Activated naive CD8-positive, alpha-beta T cell treated with anti-CD3 and anti-CD28 coated beads for 36 hours (primary cell): ENCODE measurements at regions not wholly inside any gene's neighbourhood (a gene's known extent, or its start where the extent isn't known, plus 50 kb on each side); places are given as distances from the start of the nearest gene placed in this dataset.

ENCODE experiments used
- DNase-seq: peaks from one replicate; pipeline ENCODE4 v3.0.0; 2021
- H3K27ac Mint-ChIP-seq: one replicate; pipeline ENCODE4 v1.8.0; 2022; ENCODE audit warnings: mild to moderate bottlenecking, moderate library complexity, mixed read lengths
- H3K27me3 Mint-ChIP-seq: one replicate; pipeline ENCODE4 v1.8.0; 2022; ENCODE audit warnings: mild to moderate bottlenecking, mixed read lengths
- H3K36me3 Mint-ChIP-seq: one replicate; pipeline ENCODE4 v1.8.0; 2021; ENCODE audit warnings: mild to moderate bottlenecking, mixed read lengths
- H3K4me1 Mint-ChIP-seq: one replicate; pipeline ENCODE4 v1.8.0; 2021; ENCODE audit warnings: mixed read lengths
- H3K4me3 Mint-ChIP-seq: one replicate; pipeline ENCODE4 v1.8.0; 2022; ENCODE audit warnings: mild to moderate bottlenecking, moderate library complexity, mixed read lengths
- H3K9me3 Mint-ChIP-seq: one replicate; pipeline ENCODE4 v1.8.0; 2022; ENCODE audit warnings: mixed read lengths

DNA sequence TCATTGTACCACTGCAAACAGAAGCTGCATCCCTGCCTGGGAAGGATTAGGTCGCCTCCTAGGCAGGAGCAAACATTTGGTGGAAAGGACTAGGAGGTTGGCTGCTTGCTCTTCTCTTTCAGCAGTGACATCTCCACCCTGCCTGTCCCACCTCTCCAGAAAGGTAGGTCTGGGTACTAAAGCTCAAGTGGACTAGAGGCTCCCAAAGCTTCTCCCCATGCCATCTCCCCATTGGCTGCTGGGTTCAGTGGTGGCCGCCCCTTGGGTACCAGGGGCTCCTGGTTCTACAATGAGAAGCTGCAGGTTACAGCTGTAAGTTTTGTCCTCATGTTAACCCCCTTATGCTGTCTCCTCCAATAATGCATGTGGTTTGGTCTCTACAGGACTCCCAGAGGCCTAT, 180.7 kb upstream of the MKI67 start:
- H3K4me1 Mint-ChIP-seq = no peaks in the 10 kb centered on the region
- DNase-seq = no peak
- H3K36me3 Mint-ChIP-seq = no peaks in the 10 kb centered on the region
- no peak overlapping the region for H3K27ac Mint-ChIP-seq
- H3K27me3 Mint-ChIP-seq = no peaks in the 10 kb centered on the region
- H3K9me3 Mint-ChIP-seq = no peaks in the 10 kb centered on the region
- no peak overlapping the region for H3K4me3 Mint-ChIP-seq

DNA sequence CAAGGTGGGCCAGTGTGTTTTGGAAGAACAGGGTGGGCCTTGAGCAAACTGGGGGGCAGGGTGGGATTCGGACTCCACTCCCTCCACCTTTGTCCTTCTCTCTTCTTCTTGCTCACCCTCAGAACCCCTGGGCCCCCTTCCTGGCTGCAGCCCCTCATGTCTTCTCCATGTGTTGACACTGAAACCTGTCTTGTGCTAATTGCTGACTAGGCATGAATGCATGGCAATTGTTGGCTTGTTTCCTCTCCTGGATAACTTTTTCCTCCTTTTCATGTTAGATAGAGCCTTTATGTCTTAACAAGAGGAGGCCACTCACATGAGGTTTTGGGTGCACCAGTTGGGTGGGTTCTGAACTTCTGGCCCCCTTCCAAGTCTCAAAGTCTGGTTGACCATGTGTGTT, 181.6 kb upstream of the MKI67 start:
- no peaks in the 10 kb centered on the region for H3K36me3 Mint-ChIP-seq
- no peaks in the 10 kb centered on the region for H3K9me3 Mint-ChIP-seq
- no peaks in the 10 kb centered on the region for H3K27me3 Mint-ChIP-seq
- H3K4me1 Mint-ChIP-seq = no peaks in the 10 kb centered on the region
- no peak overlapping the region for H3K27ac Mint-ChIP-seq
- DNase-seq = no peak
- H3K4me3 Mint-ChIP-seq = no peak overlapping the region

DNA sequence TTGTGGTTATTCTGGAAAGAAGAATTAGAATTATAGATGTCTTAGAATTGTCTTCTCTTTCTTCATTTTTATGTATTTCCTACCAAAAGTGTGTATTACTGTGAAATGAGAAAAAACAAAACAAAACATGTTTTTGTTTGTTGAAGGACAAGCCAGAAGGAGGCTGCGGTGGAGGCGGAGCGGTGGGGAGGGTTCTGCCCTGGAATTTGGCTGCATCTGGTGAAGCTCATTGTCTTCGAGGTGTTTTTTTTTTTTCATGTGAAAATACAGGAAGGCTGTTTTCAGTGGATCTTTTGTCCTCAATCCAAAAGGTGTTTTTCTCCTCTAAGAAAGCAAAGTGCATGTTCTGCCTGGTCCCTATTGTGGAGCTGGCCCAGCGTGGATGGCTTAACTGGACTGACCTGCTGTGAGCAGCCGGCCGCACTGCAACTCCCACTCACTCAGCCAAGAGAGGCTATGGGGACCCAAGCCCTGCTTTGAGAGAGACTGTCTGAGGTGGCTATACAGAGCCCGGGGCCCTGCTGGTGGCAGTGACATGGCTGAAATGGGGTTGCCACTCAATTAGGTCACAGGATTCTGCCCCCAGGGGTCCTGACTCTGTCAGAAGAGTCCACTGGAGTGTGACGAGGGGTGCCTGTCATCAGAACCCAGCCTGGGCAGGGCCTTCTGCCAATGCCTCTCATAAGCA, 184.9 kb upstream of the MKI67 start:
- H3K27me3 Mint-ChIP-seq = no peaks in the 10 kb centered on the region
- no peak overlapping the region for H3K4me3 Mint-ChIP-seq
- H3K9me3 Mint-ChIP-seq = no peaks in the 10 kb centered on the region
- no peak overlapping the region for H3K27ac Mint-ChIP-seq
- H3K4me1 Mint-ChIP-seq = no peaks in the 10 kb centered on the region
- no peak for DNase-seq
- no peaks in the 10 kb centered on the region for H3K36me3 Mint-ChIP-seq

DNA sequence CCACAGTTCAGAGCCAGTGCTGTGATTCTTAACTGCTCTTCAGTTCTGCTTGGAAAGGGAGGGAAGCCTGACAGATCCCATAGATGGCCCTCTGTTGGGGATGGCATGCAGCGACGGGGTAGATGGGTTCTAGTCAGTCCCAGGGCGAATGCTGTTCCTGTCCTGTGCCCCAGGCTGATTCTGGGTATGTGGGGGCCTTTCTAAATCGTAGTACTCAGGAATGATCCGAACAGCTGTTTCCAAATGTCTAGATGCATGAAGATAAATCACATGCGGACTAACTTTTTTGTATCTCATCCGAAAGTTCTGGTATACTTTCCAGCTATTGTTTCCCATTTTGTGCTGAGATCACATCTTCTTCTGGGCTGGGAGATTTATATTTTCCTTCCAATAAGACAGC, 186.0 kb upstream of the MKI67 start:
- no peak overlapping the region for H3K4me3 Mint-ChIP-seq
- H3K27me3 Mint-ChIP-seq = no peaks in the 10 kb centered on the region
- H3K9me3 Mint-ChIP-seq = no peaks in the 10 kb centered on the region
- H3K36me3 Mint-ChIP-seq = no peaks in the 10 kb centered on the region
- no peaks in the 10 kb centered on the region for H3K4me1 Mint-ChIP-seq
- DNase-seq = no peak
- H3K27ac Mint-ChIP-seq = no peak overlapping the region

DNA sequence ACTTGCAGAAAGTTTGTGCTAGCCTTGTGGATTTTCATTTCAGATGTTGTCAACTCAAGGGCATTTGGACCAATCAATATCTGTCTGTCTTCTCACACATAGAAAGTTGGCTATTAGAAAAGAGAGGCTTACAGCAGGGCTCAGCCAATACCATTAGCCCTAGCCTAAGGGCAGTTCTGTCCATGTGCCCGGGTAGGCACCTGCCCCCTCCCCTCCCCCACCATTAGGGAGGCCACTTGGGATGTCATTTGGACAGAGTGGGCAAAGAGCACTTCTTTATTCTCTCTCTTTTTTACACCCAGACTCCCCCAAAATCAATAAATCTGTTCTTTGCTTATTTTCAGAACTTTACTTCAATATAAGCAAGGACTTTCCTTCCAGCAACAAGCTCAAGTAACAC, 188.5 kb upstream of the MKI67 start:
- Mint-ChIP-seq H3K9me3 (no peaks in the 10 kb centered on the region), H3K36me3 (no peaks in the 10 kb centered on the region), H3K27ac (no peak overlapping the region), H3K4me3 (no peak overlapping the region), H3K4me1 (no peaks in the 10 kb centered on the region), H3K27me3 (no peaks in the 10 kb centered on the region)
- no peak for DNase-seq

DNA sequence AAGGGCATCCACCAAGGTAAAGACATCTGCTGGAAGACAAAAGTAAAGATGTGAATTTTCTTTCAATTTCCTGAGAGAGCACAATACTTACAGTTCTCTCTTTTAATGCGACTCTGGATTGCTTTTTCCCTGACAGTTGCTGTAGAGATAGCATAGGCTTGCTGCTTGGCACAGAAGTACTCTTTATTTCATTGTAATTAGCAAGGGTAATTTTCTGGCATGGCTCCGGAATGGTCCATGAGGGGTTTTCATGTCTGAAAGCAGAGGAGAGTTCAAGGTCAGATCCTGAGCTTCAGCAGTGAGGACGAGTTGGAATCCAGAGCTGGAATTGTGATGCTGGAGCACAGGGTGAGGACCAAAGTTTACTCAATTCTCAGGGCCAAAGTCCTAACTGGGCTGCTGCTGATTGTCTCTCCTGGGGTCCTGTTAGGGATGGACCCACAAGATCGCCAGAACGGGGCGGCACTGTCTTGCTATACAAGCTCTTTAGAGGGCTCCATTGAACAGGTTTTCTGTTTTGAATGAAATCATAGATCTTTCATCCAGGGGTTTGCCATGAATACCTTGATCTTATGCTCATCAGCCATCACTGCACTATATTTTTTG, 190.0 kb upstream of the MKI67 start:
- Mint-ChIP-seq H3K27ac (no peak overlapping the region), H3K4me3 (no peak overlapping the region), H3K9me3 (no peaks in the 10 kb centered on the region), H3K36me3 (no peaks in the 10 kb centered on the region), H3K4me1 (no peaks in the 10 kb centered on the region), H3K27me3 (no peaks in the 10 kb centered on the region)
- no peak for DNase-seq

DNA sequence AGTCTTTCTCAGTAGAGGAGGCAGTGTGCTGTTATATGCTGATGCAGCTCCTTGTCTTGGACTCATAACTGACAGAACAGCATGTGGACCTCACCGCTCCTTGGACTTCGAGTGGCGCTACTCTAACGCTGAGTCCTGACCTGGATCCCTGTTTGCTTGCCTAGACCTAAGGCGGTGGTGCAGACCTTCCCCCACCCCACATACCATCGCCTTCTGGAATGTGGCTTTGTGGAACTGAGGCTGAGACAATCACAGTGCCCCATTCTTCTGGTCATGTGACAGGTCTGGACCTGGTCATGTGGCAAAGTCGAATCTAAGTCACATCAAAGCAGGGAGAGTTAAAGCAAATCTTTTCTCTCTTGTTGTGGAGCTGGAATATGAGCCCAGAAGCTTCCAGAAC, 190.7 kb upstream of the MKI67 start:
- H3K4me3 Mint-ChIP-seq = no peak overlapping the region
- no peaks in the 10 kb centered on the region for H3K4me1 Mint-ChIP-seq
- DNase-seq = no peak
- no peaks in the 10 kb centered on the region for H3K36me3 Mint-ChIP-seq
- H3K27ac Mint-ChIP-seq = no peak overlapping the region
- H3K27me3 Mint-ChIP-seq = no peaks in the 10 kb centered on the region
- H3K9me3 Mint-ChIP-seq = no peaks in the 10 kb centered on the region

DNA sequence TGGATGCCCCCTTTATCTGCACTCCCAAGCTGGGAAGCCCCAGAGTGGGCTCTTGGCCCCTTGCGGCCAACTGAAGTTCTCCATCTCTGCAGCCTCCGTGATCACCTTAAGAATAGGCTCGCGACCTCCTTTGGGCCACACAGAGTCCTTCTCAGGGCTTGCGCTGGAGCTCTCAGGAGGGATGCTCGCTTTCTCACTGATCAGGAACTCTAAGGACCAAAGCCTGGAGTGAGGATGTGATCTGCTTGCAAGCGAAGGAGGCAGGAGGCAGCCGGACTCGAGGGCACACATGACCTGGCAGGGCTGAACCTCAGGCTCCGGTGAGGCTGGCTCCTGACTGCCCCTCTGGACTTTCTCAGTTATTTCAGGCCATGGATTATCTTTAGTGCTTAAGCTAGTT, 192.1 kb upstream of the MKI67 start:
- Mint-ChIP-seq H3K36me3 (no peaks in the 10 kb centered on the region), H3K4me3 (no peak overlapping the region), H3K9me3 (no peaks in the 10 kb centered on the region), H3K4me1 (no peaks in the 10 kb centered on the region), H3K27ac (no peak overlapping the region), H3K27me3 (no peaks in the 10 kb centered on the region)
- no peak for DNase-seq

DNA sequence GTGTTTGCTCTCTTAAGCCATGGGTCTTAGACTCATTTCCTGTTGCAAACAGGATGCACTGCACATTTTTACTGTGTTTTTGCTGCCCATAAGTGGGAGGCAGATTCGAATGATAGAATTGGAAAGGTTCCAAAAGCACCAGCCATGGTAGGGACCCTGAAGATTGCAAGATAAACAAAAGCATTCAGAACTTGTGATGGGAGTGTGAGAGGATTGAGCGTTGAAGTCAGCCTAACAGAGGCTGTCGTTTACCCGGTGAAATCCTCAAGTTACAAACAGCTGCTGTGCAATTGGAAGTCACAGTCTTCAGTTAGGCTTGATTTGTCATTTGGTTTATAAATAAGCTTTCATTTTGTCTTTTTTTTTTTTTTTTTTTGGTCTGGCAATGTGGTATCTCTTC, 192.7 kb upstream of the MKI67 start:
- Mint-ChIP-seq H3K9me3 (no peaks in the 10 kb centered on the region), H3K27ac (no peak overlapping the region), H3K27me3 (no peaks in the 10 kb centered on the region), H3K4me3 (no peak overlapping the region), H3K4me1 (no peaks in the 10 kb centered on the region), H3K36me3 (no peaks in the 10 kb centered on the region)
- no peak for DNase-seq

DNA sequence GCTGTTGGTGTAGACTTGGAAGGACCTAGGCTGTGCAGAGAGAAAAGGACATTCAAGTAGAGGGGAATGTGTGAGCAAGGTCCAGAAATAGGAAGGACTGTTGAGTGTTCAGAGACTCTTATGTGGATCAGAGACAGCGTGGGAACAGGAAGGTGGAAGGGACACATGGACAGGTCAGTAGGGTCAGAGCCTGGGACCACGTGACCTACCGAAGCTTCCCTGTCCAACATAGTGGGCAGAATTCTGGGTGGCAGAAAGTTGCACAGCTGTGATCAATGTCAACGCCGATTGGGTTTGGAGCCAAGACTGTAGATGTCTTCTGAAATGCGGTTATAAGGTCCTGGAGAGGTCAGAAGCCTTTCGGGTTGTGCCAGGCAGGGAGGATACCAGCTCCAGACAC, 195.9 kb upstream of the MKI67 start:
- Mint-ChIP-seq H3K27me3 (no peaks in the 10 kb centered on the region), H3K36me3 (no peaks in the 10 kb centered on the region), H3K27ac (no peak overlapping the region), H3K9me3 (no peaks in the 10 kb centered on the region), H3K4me1 (no peaks in the 10 kb centered on the region), H3K4me3 (no peak overlapping the region)
- DNase-seq = no peak

DNA sequence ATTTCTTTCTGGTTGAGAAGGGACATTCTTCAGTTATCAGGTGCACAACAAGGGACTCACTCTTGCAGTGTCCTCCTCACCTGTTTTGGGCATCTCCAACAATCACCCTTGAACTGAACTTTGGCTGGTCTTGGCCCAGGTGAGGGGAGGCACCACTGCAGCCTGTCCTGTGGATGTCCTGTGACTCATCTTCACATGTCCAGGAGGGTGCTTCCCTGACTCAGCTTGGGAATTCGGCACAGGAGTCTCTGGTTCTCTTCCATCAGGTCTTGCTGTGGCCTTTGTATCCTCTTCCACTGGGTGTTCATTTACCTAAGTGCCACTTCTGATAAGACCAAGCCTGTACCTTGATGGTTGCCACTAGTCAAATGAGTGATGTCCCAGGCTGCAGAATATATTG, 196.7 kb upstream of the MKI67 start:
- no peak for DNase-seq
- no peak overlapping the region for H3K4me3 Mint-ChIP-seq
- H3K9me3 Mint-ChIP-seq = no peaks in the 10 kb centered on the region
- no peaks in the 10 kb centered on the region for H3K4me1 Mint-ChIP-seq
- no peaks in the 10 kb centered on the region for H3K36me3 Mint-ChIP-seq
- H3K27me3 Mint-ChIP-seq = no peaks in the 10 kb centered on the region
- no peak overlapping the region for H3K27ac Mint-ChIP-seq

DNA sequence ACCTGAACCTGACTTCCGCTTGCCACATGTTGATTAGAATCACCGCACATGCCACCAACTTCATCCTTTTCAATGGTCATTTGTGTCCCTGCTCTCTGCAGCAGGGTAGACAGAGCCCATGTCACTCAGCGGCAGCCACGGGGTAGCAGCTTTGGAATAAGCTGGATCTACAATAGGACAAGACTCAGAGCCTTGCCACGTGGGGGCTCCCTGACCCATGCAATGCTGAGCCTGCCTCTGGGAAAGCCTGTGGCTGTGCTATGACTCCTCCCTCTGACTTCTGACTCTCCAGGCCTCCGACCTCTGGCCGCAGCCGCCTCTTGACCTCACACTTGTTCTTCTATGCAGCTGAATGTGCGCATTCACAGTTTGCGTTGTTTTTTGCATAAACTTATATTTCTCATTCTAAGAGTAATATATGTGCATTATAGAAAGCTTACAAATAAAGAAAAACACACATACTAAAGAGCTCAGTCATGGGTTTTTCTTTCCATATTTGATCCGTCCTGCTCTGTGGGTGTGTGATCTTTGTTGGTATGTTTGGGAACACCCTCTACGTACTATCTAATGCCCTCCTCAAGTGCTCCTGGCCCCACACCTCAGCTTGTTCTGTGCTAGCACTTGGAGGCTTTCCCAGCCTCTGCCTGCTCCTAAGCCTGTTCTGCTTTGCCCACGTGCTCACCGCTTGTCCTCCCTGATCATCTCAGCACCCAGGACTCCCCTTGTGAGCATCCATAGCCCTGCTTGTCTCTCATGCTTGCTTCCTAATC, 198.0 kb upstream of the MKI67 start:
- Mint-ChIP-seq H3K4me1 (no peaks in the 10 kb centered on the region), H3K27ac (no peak overlapping the region), H3K9me3 (no peaks in the 10 kb centered on the region), H3K27me3 (no peaks in the 10 kb centered on the region), H3K4me3 (no peak overlapping the region), H3K36me3 (no peaks in the 10 kb centered on the region)
- no peak for DNase-seq

DNA sequence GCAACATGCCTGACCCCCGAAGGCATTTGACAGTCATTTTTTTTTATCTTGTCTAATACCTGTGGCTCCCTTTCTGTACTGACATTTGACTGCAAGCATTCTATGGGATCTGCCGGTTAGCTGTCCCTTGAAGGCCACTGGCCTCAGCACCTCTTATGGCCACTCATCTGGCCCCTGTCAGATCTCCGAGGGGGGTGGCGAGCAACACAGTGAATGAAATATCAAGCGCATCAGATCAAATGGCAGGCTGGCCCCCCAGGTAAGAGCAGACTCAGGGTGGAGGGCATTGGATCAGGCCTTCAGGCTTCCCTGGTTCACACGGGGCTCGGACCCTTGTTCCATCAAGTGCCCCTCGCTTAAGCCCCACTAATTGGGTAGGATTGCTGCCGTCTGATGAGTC, 199.6 kb upstream of the MKI67 start:
- H3K9me3 Mint-ChIP-seq = no peaks in the 10 kb centered on the region
- H3K27me3 Mint-ChIP-seq = no peaks in the 10 kb centered on the region
- DNase-seq = no peak
- no peak overlapping the region for H3K27ac Mint-ChIP-seq
- H3K36me3 Mint-ChIP-seq = no peaks in the 10 kb centered on the region
- H3K4me1 Mint-ChIP-seq = no peaks in the 10 kb centered on the region
- no peak overlapping the region for H3K4me3 Mint-ChIP-seq

DNA sequence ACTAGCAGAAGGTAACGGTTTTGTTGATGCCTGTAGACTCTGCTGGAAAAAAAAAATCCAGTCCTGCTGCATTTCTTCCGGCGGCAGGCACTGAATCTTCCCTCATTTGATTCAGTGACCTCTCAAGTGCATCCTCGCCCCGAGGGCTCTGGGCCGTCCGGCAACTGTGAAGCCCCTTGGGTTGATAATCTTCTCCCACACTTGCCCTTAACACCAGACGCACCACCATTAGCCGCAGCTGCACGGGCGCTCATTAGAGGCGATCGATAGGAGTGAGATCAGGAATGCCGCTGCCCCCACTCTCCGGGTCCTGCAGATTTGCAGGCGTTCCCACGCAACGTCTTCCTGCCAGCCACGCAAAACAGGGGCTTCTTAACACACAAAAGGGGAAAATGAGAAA, 200.0 kb upstream of the MKI67 start:
- Mint-ChIP-seq H3K27ac (no peak overlapping the region), H3K36me3 (no peaks in the 10 kb centered on the region), H3K4me1 (no peaks in the 10 kb centered on the region), H3K4me3 (no peak overlapping the region), H3K27me3 (no peaks in the 10 kb centered on the region), H3K9me3 (no peaks in the 10 kb centered on the region)
- no peak for DNase-seq

DNA sequence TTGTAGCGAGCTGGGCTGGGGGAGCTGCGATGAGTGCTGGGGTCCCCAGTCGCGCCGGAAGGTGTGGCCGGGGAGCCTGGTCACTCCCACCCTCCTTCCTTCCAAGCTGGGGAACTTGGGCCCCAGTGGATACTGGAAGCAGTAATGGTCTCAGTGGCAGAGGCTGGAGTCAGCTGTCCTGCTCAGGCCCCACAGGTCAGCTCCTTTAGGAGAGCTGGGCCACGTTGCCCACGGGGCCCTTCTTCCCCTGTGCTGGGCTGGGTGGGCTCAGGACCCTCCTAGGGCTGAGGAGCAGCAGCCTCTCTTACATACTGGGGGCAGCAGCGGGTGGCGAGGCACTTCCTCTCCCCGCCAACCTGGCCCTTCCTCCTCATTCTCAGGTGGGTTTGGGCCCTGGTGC, 200.6 kb upstream of the MKI67 start:
- no peaks in the 10 kb centered on the region for H3K4me1 Mint-ChIP-seq

DNA sequence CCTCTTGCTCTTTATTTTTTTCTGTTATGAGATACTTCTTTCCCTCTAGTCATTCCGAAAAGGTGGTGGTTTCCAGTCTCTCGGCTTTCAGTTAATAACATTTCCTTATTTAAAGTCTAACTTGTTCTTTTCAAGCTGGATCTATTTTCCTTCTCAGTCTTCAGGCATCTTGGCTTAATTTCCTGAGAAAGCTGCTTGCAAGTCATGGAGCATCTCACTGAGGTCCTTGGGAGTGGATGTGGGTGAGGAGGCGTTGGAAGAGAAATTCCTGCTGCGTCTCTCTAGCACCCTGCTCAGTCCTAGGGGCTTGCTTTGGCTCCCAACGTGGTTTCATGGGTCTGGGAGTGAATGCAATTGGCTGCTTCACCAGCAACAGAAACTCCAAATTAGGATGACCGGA, 210.2 kb upstream of the MKI67 start:
- H3K4me3 Mint-ChIP-seq = no peak overlapping the region

More for the DNA sequence above, 200.6 kb upstream of the MKI67 start:
- H3K9me3 Mint-ChIP-seq = no peaks in the 10 kb centered on the region
- H3K36me3 Mint-ChIP-seq = no peaks in the 10 kb centered on the region
- no peak overlapping the region for H3K4me3 Mint-ChIP-seq
- DNase-seq = no peak
- H3K27ac Mint-ChIP-seq = no peak overlapping the region
- H3K27me3 Mint-ChIP-seq = no peaks in the 10 kb centered on the region

More for the DNA sequence above, 210.2 kb upstream of the MKI67 start:
- H3K27ac Mint-ChIP-seq = no peak overlapping the region
- peaks cover 12% of the 10 kb centered on the region for H3K27me3 Mint-ChIP-seq
- no peak for DNase-seq
- H3K36me3 Mint-ChIP-seq = no peaks in the 10 kb centered on the region
- H3K9me3 Mint-ChIP-seq = no peaks in the 10 kb centered on the region
- H3K4me1 Mint-ChIP-seq = no peaks in the 10 kb centered on the region
